Activated CD8-positive, alpha-beta T cell treated with anti-CD3 and anti-CD28 coated beads for 36 hours (primary cell): ENCODE measurements at regions not wholly inside any gene's neighbourhood (a gene's known extent, or its start where the extent isn't known, plus 50 kb on each side); places are given as distances from the start of the nearest gene placed in this dataset.

Experiments
- ATAC-seq: fragments of 200-7000 bp; cut with Tn5 transposase; one replicate; pipeline ENCODE4 v1.10.0; 2021; ENCODE audit warnings: mild to moderate bottlenecking, moderate library complexity
- CTCF ChIA-PET: fragments of 350-600 bp; sonication (Branson Sonifier 250); formaldehyde crosslinking; loops from one replicate; lab custom pipeline; 2021; ENCODE audit warnings: antibody characterized with exemption; lab: Charles Lee
- POLR2A ChIA-PET: fragments of 350-600 bp; sonication (Branson Sonifier 250); formaldehyde crosslinking; loops from one replicate; lab custom pipeline; 2021; ENCODE audit warnings: antibody characterized with exemption; lab: Charles Lee
- DNase-seq: peaks from one replicate; pipeline ENCODE4 v3.0.0-alpha.2; 2020
- H3K27ac Mint-ChIP-seq: one replicate; pipeline ENCODE4 v1.8.0; 2021; ENCODE audit warnings: mild to moderate bottlenecking, mixed read lengths
- H3K27me3 Mint-ChIP-seq: one replicate; pipeline ENCODE4 v1.8.0; 2021; ENCODE audit warnings: mixed read lengths
- H3K36me3 Mint-ChIP-seq: one replicate; pipeline ENCODE4 v1.8.0; 2021; ENCODE audit warnings: low read depth, mixed read lengths
- H3K4me1 Mint-ChIP-seq: one replicate; pipeline ENCODE4 v1.8.0; 2021; ENCODE audit warnings: low read depth, mixed read lengths
- H3K4me3 Mint-ChIP-seq: one replicate; pipeline ENCODE4 v1.8.0; 2021; ENCODE audit warnings: mild to moderate bottlenecking, moderate library complexity, mixed read lengths
- H3K9me3 Mint-ChIP-seq: one replicate; pipeline ENCODE4 v1.8.0; 2021; ENCODE audit warnings: mixed read lengths
- CTCF ChIP-seq: fragments of 200-600 bp; IDR thresholded peaks from one replicate; pipeline ENCODE4 v1.8.0; 2022; ENCODE audit warnings: antibody characterized with exemption, mild to moderate bottlenecking
- intact Hi-C: fragments of 100-400 bp; cut with micrococcal nuclease; formaldehyde crosslinking; loops from one replicate; pipeline ENCODE4 v1.10.0; 2022

- Mint-ChIP-seq H3K27me3 (no peaks in the 10 kb centered on the region), H3K9me3 (peaks cover 6% of the 10 kb centered on the region), H3K4me3 (no peak overlapping the region), H3K27ac (no peak overlapping the region), H3K36me3 (peaks cover 4% of the 10 kb centered on the region), H3K4me1 (peaks cover 10% of the 10 kb centered on the region)
- POLR2A ChIA-PET, result no interaction called here
- no peak for ATAC-seq
- CTCF ChIA-PET, result no interaction called here
- no peak for DNase-seq
- no peak for TF ChIP-seq CTCF
- intact Hi-C loops, result no loop called here
Observed at GRCh38 chrX:40928076-40928475, 157.2 kb upstream of the USP9X start.

DNA sequence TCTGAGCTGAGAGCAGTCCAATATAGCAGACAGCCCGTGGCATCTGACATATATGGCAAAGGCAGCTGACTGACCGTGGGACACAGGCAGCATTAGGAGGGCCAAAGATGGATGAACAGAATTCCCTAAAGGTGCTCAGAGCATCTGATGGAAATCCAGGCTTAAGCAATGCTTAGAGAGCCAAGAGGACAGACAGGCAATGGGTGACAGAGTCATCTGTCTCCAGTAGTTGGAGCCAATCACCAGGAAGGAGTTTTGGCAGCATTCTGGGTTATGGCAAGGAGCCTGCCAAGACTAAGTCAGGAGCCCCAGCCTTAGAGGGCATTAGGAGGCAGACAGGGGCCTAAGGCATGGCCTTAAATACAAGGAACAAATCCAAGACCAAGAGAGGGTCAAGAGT, 153.3 kb upstream of the USP9X start:
- no peak for ATAC-seq
- Mint-ChIP-seq H3K27me3 (no peaks in the 10 kb centered on the region), H3K36me3 (peaks cover 4% of the 10 kb centered on the region), H3K4me3 (peak overlapping the region; percentile 17), H3K4me1 (peaks cover 20% of the 10 kb centered on the region), H3K9me3 (peaks cover 5% of the 10 kb centered on the region), H3K27ac (peak overlapping the region; percentile 94)
- intact Hi-C loops, result loop anchor here (5.0 kb wide), 1 partner anchor 185 kb away; no protein-coding TSS in a partner anchor
- CTCF ChIA-PET, result interaction anchor here (1.3 kb wide), 1 partner anchor 21 kb away, joined by 3 read pairs; no protein-coding TSS in a partner anchor
- TF ChIP-seq CTCF, result no peak
- POLR2A ChIA-PET, result interaction anchor here (1.4 kb wide), 1 partner anchor 9 kb away, joined by 3 read pairs; no protein-coding TSS in a partner anchor
- no peak for DNase-seq

- CTCF ChIA-PET, result interaction anchor here (0.7 kb wide), 1 partner anchor 427 kb away, joined by 3 read pairs; no protein-coding TSS in a partner anchor
- peaks cover 2% of the 10 kb centered on the region for H3K36me3 Mint-ChIP-seq
- H3K4me3 Mint-ChIP-seq, result peak overlapping the region; percentile 67
- peak; percentile 46 for ATAC-seq
- DNase-seq, result peak; percentile 33
- H3K4me1 Mint-ChIP-seq, result peaks cover 20% of the 10 kb centered on the region
- intact Hi-C loops, result loop anchor here (5.0 kb wide), 1 partner anchor 184 kb away; no protein-coding TSS in a partner anchor
- H3K27me3 Mint-ChIP-seq, result no peaks in the 10 kb centered on the region
- peak overlapping the region; percentile 94 for H3K27ac Mint-ChIP-seq
- H3K9me3 Mint-ChIP-seq, result peaks cover 1% of the 10 kb centered on the region
- no peak for TF ChIP-seq CTCF
- POLR2A ChIA-PET, result interaction anchor here (1.1 to 1.4 kb wide), 2 partner anchors 10 to 152 kb away, joined by 3 to 4 read pairs; partner anchors contain the start of gene USP9X
Observed at GRCh38 chrX:40933132-40933705, 152.0 kb upstream of the USP9X start.

DNA sequence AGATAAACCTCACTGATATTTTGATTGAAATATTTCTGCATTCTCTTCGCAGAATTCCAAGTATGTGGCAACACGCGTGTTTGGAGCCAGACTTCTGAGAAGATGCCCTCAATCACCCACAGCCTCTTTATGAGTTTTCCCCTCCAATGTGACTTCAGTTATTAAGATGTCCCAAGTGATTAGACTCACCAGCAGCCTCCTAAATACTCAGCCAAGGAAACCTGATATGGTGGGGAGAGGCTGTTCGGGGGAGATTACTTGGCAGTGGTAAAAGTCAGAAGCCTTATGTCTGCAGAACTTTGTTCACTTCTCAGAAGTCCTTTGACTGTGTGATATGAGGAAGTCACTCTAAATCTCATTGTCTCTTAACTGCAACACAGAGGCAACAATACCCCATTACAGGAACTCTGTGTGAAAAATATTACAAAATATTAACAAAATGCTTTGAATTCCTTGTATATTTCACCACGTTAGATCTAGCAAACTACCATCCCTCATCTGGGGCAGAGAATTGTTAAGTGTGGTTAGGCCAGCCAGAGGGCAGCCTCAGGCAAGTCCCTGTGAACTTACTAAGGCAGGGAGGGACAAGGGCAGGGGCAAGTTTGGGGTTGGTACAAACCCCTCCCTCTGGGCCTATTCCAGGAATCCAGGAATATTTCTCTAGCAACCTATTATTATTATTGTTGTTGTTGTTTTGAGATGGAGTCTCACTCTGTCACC, 151.4 kb upstream of the USP9X start:
- Mint-ChIP-seq H3K27ac (peak overlapping the region; percentile 94), H3K9me3 (no peaks in the 10 kb centered on the region), H3K4me1 (peaks cover 20% of the 10 kb centered on the region), H3K27me3 (no peaks in the 10 kb centered on the region), H3K4me3 (peak overlapping the region; percentile 67), H3K36me3 (no peaks in the 10 kb centered on the region)
- DNase-seq (no peak), ATAC-seq (peak; percentile 63)
- POLR2A ChIA-PET, result no interaction called here
- CTCF ChIA-PET, result no interaction called here
- intact Hi-C loops, result loop anchor here (5.0 kb wide), 1 partner anchor 183 kb away; no protein-coding TSS in a partner anchor
- TF ChIP-seq CTCF, result no peak

- Mint-ChIP-seq H3K27me3 (no peaks in the 10 kb centered on the region), H3K4me3 (no peak overlapping the region), H3K27ac (no peak overlapping the region), H3K36me3 (no peaks in the 10 kb centered on the region), H3K4me1 (peaks cover 18% of the 10 kb centered on the region), H3K9me3 (no peaks in the 10 kb centered on the region)
- ATAC-seq, result no peak
- no peak for DNase-seq
- CTCF ChIA-PET, result no interaction called here
- POLR2A ChIA-PET, result no interaction called here
- intact Hi-C loops, result no loop called here
- no peak for TF ChIP-seq CTCF
Observed at GRCh38 chrX:40936827-40937226, 148.4 kb upstream of the USP9X start.
